HUES48 (cell line): ENCODE measurements at regions not wholly inside any gene's neighbourhood (a gene's known extent, or its start where the extent isn't known, plus 50 kb on each side); places are given as distances from the start of the nearest gene placed in this dataset.
"Not testable (repeated sequence)": the region's sequence is repeated elsewhere in the genome, so short reads cannot be mapped to it uniquely, and the experiment has no call there.

Experiments
- H3K27ac ChIP-seq: one replicate; pipeline ENCODE4 v1.7.0; 2013; ENCODE audit warnings: low read depth, low read length, inconsistent platforms
- H3K27me3 ChIP-seq: 2 replicates; pipeline ENCODE4 v1.6.1; 2013; ENCODE audit warnings: mild to moderate bottlenecking, low read length; ENCODE audit not compliant: control insufficient read depth, insufficient read depth
- H3K36me3 ChIP-seq: 2 replicates; pipeline ENCODE4 v1.6.1; 2013; ENCODE audit warnings: low read length; ENCODE audit not compliant: control insufficient read depth, insufficient read depth
- H3K4me1 ChIP-seq: 2 replicates; pipeline ENCODE4 v1.6.1; 2013; ENCODE audit warnings: mild to moderate bottlenecking, low read length; ENCODE audit not compliant: control insufficient read depth, insufficient read depth
- H3K4me3 ChIP-seq: 2 replicates; pipeline ENCODE4 v1.5.1; 2013; ENCODE audit warnings: mild to moderate bottlenecking, low read depth, low read length
- H3K9ac ChIP-seq: 2 replicates; pipeline ENCODE4 v1.6.1; 2013; ENCODE audit warnings: mild to moderate bottlenecking, low read depth, low read length, moderate library complexity
- H3K9me3 ChIP-seq: 2 replicates; pipeline ENCODE4 v1.6.1; 2013; ENCODE audit warnings: low read length; ENCODE audit not compliant: control insufficient read depth, insufficient read depth

DNA sequence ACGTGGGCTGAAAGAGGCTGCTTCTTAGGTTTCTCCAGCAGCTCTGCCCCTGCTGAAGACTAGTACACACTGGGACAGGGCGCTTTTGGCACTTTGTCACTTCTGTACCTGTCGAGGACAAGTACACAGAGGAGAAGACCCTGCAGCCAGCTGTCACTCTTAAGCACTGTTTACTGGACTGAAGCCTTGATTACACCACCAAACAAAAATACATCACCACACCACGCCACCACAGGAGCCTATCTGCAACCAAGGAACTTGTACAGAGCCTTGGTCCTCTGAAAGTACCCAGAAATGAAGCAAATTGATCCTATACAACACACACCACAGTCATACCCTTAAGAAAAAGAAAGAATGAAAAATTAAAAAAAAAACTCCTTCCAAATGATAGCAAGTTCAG, 1509.5 kb upstream of the TPTE start:
- not testable (repeated sequence) for H3K4me1 ChIP-seq, H3K36me3 ChIP-seq, H3K9ac ChIP-seq, H3K4me3 ChIP-seq, H3K27me3 ChIP-seq, H3K27ac ChIP-seq
- peaks cover 88% of the 10 kb centered on the region for H3K9me3 ChIP-seq

DNA sequence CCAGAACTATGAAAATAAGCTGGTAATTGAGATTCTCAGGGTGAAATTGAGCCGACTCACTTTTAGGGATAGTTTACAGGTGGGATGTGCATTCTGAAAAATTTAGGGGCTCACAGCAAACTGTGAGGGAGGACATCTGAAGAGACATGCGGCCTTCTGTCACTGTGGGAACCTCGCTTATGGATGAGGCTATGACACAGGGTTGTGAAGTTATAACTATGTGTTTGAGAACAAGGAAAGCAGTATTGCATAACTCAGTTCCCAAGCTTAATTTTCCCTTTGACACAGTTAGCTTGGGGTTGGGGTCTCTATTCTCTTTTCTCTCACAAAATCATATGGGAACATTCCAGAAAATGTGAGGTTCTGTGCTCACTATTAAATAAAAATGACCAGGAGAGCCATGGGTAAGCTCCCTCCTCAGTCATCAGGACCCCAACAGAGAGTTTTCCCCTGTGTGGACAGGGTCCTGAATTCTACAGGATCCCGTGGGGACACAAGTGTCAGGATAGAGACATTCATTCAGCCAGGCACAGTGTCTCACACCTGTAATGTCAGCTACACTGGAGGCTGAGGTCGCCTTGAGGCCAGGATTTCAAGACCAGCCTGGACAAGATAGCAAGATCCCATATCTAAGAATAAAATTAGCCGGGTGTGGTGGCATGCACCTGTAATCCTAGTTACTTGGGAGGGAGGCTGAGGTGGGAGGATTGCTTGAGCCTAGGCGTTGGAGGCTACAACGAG, 1507.7 kb upstream of the TPTE start:
- H3K9me3 ChIP-seq = peaks cover 85% of the 10 kb centered on the region
- H3K27ac ChIP-seq, H3K4me1 ChIP-seq, H3K9ac ChIP-seq, H3K36me3 ChIP-seq, H3K27me3 ChIP-seq: not testable (repeated sequence)
- H3K4me3 ChIP-seq = 0 out of 2 replicates have a peak overlapping the region, but pooled peaks have one; percentile 2

DNA sequence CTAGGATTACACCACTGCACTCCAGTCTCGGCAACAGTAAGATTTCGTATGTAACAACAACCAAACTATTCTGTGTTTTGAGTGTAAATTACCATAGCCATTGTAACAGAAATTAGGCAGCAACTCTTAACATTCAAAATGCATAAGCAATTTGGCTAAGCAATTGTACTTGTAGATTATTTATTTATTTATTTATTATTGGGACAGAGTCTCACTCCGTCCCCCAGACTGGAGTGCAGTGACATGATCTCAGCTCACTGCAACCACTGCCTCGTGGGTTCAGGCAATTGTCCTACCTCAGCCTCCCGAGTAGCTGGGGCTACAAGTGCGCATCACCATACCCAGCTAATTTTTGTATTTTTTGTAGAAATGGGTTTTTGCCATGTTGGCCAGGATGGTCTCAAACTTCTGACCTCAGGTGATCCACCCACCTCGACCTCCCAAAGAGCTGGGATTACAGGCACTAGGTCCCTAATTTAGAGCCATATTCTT, 1507.1 kb upstream of the TPTE start:
- H3K4me3 ChIP-seq, H3K36me3 ChIP-seq, H3K27me3 ChIP-seq, H3K4me1 ChIP-seq, H3K9ac ChIP-seq, H3K27ac ChIP-seq: not testable (repeated sequence)
- H3K9me3 ChIP-seq = peaks cover 81% of the 10 kb centered on the region

DNA sequence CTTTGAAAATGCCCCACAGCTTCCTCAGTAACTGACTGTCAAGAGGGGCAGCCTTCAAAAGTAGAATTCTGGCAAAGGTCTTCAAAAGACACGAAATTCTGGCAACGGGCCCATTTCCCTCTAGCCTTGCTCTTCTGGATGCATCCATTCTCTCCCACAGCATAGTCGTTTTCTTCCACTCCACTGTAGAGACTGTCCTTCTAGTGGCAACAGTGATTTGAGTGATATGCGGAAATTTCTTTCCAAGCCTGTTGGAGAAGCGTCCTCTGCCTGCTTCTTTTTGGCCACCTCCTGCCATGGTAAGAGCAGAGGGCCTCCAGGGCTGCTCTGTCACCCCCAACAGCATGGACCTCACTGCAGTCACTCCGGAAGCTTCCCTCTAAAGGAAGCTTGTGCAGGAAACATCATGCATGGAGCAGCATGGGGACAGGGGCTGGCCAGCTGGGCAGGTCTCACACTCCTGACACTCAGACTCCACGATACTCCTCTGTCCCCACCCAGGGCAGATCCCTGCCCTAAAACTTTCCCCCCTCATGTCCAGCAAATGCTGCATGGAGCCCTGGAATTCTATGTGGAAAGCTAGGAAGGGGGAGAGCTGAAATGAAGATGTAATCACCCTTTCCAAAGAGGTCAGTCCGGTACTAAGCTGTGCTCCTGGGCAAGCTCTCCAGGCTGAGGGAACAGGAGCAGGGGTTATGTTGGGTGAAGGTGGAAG, 1505.7 kb upstream of the TPTE start:
- not testable (repeated sequence) for H3K4me1 ChIP-seq, H3K27ac ChIP-seq, H3K36me3 ChIP-seq, H3K27me3 ChIP-seq, H3K9ac ChIP-seq, H3K4me3 ChIP-seq
- peaks cover 68% of the 10 kb centered on the region for H3K9me3 ChIP-seq

DNA sequence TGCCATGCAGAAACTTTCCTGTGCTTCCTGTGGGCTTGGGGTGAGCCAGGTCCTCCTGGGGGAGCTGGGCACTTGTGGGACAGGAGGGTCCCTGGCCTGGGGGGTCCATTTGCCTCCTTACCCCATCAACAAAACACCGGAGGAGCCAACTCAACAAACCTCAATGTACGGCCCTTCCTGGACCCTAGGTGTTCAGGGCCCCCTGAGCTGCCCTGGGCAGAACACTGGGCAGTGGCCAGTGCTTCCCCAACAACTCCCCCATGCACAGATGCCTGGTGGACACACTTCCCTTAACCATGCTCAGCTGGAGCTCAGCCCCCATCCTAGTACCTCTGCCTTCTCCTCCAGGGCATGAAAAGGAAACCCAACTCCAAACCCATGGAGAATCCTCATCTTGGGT, 1504.2 kb upstream of the TPTE start:
- H3K4me1 ChIP-seq, H3K36me3 ChIP-seq, H3K4me3 ChIP-seq, H3K27me3 ChIP-seq, H3K27ac ChIP-seq, H3K9ac ChIP-seq: not testable (repeated sequence)
- H3K9me3 ChIP-seq = peaks cover 62% of the 10 kb centered on the region

DNA sequence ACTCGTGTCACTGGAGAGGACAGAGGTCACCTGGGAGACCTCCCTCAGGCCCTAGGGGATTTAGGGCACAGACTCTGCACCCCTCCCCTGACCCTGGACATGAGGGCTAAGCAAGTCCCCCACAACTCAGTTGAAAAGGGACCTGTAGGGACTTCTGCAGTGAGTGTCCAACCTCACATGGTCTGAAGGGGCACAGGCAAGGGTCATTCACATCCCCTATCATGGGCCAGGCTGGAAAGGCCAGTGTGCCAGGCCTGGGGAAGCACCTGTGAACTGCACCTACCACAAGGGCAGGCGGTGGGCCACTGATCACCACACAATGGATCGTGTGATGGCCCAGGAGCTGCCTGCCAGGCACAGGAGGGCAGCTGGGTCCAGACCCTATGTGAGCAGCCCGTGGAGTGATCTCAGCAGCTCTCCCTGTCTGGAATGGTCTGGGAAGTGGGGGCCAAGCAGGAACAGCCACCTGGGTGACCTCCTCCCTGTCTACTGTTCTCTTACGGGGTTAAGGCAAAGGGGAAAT, 1502.6 kb upstream of the TPTE start:
- peaks cover 53% of the 10 kb centered on the region for H3K9me3 ChIP-seq
- not testable (repeated sequence) for H3K27ac ChIP-seq, H3K9ac ChIP-seq, H3K4me1 ChIP-seq, H3K36me3 ChIP-seq, H3K4me3 ChIP-seq, H3K27me3 ChIP-seq

DNA sequence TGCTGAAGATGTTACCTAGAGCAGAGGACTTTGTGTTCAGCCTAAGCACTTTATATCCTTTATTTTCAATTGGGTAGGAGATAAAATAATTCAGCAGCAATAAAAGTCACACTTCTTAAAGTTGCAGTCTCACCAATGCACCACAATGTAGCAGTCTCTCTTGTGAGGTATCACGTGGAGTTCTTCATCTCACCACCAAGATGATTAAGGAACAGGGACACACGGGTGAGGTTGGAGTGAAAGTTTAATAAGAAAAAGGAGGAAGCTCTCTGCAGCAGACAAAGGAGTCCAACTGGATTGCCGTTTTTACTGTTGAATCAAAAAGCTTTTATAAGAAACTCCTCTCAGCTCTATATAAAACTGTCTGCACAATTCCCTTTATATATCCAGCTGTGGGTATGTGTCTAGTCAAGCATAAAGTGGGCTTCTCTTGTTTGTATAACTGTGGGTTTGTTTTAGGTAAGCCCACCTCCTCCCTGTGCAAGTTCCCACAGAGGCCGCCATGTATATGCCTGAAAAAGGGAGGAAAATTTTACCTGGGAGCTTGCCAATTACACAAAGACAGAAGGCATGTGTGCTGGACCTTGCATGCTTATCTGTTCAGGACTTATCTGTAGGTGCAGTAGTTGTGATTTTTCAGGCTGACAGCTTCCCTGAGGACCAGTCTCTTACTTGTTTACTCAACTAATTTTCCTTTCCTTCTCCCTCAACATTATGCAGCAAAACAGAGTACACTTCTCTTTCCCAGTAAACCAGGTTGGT, 1497.2 kb upstream of the TPTE start:
- H3K9me3 ChIP-seq = peaks cover 51% of the 10 kb centered on the region
- not testable (repeated sequence) for H3K4me1 ChIP-seq, H3K27ac ChIP-seq, H3K4me3 ChIP-seq, H3K27me3 ChIP-seq, H3K9ac ChIP-seq, H3K36me3 ChIP-seq

DNA sequence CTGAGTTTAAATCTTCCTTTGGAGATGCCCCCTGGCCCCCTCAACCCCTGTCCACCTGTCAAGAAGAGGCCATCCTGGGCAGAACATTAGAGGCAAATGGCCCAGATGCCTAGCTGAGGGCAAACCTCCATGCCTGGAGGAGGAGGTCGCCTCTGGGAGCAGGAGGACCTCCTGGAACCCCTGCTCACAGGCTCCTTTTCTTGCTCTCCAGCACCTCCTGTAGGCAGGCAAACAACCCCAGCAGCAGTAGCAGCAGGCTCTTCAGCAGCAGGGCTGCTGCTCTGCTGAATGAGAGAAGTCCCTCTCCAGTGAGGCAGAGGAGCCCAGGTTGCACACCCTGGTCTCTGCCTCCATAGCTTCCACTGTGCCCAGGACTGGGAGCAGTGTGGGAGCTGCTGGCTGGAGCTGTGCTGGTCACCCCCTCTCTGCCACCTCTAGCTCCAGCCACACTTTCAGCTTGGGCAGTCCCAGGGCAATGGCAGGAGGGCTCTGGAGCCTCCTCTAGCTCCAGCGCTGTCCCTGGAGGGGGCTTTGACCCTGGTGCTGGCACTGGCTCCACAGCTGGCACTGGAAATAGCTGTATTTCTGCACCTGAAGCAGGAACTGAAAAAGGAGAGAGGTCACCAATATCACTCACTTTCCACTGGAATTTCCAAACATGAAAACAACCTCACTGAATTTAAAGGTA, 1494.5 kb upstream of the TPTE start:
- H3K9me3 ChIP-seq = peaks cover 53% of the 10 kb centered on the region
- H3K4me3 ChIP-seq, H3K4me1 ChIP-seq, H3K9ac ChIP-seq, H3K27me3 ChIP-seq, H3K27ac ChIP-seq, H3K36me3 ChIP-seq: not testable (repeated sequence)

DNA sequence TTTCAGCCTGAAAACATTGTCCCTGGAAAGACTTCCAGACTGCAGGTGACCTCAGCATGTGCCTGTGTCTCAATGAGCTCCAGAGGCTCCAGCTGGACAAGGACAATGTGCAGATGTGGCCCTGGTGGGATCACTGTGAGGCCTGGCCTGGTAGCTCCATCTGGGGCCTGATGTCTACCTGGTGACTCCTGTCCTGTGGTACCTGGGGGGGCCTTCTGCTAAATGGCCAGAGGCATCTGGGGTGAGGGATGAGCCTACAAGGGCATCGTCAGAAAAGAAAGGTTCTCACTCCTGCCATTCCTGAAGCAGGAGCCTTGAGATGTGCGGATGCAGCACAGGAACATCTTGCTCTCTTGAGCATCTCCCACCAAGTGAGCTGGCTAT, 1494.0 kb upstream of the TPTE start:
- H3K27ac ChIP-seq, H3K9ac ChIP-seq, H3K27me3 ChIP-seq, H3K4me1 ChIP-seq, H3K36me3 ChIP-seq, H3K4me3 ChIP-seq: not testable (repeated sequence)
- H3K9me3 ChIP-seq = peaks cover 51% of the 10 kb centered on the region

DNA sequence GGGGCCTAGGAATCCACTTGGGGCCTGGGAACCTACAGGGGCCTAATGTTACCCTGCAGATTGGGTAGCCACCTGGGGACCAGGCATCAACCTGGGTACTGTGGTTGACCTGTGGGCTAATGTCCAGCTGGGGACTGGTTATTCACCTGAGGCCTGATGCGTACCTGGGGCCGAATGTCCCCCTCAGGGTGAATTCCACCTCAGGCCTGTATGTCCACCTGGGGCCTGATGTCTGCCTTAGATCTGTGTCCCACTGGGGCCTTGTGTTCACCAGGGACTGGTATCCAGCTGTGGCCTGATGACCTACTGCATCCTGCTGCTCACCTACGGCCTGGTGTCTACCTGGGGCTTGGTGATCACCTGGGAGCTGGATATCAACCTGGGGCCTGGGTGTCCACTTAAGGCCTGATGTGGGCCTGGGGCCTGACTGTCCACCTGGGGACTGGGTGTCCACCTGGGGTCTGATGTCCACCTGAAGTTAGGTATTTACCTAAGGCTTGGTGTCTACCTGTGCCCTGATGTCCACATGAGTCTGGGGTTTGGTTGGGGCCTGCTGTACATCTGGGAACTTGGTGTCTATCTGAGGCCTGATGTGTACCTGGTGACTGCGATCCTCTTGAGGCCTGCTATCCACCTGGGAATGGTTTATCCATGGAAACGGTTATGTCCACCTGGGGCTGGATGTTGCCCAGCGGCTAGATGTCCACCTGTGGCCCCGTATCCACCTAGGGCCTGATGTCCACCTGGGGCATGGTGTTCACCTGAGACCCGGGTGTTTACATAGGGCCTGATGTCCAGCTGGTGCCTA, 1492.6 kb upstream of the TPTE start:
- peaks cover 50% of the 10 kb centered on the region for H3K9me3 ChIP-seq
- not testable (repeated sequence) for H3K4me1 ChIP-seq, H3K9ac ChIP-seq, H3K27ac ChIP-seq, H3K4me3 ChIP-seq, H3K36me3 ChIP-seq, H3K27me3 ChIP-seq
